GM21737 (cell line): ENCODE measurements at regions not wholly inside any gene's neighbourhood (a gene's known extent, or its start where the extent isn't known, plus 50 kb on each side); places are given as distances from the start of the nearest gene placed in this dataset.

Experiments used
- ATAC-seq: cut with Tn5 transposase; IDR thresholded peaks from one replicate; pipeline ENCODE4 v1.9.1; 2021; ENCODE audit warnings: mild to moderate bottlenecking, moderate library complexity; ENCODE audit not compliant: unreplicated experiment

GRCh38 chr2:22990246-22990645 lies 394.7 kb upstream of the KLHL29 start:
- no peak for ATAC-seq

GRCh38 chr2:22991844-22992243 lies 393.1 kb upstream of the KLHL29 start:
- ATAC-seq, result no peak

GRCh38 chr2:22992441-22992840 lies 392.5 kb upstream of the KLHL29 start:
- ATAC-seq, result no peak

- ATAC-seq, result no peak
These were observed 391.7 kb upstream of the KLHL29 start for GRCh38 chr2:22993250-22993649.

- ATAC-seq, result no peak
These were observed 389.4 kb upstream of the KLHL29 start for GRCh38 chr2:22995576-22995975.

- ATAC-seq, result no peak
These were observed 388.1 kb upstream of the KLHL29 start for GRCh38 chr2:22996911-22997310.

GRCh38 chr2:22998359-22998758 lies 386.6 kb upstream of the KLHL29 start:
- no peak for ATAC-seq

- no peak for ATAC-seq
These were observed 385.0 kb upstream of the KLHL29 start for GRCh38 chr2:22999951-23000350.

GRCh38 chr2:23002234-23002633 lies 382.7 kb upstream of the KLHL29 start:
- no peak for ATAC-seq

GRCh38 chr2:23005469-23005868 lies 379.5 kb upstream of the KLHL29 start:
- no peak for ATAC-seq

GRCh38 chr2:23007631-23008235 lies 377.2 kb upstream of the KLHL29 start:
- ATAC-seq, result no peak

- ATAC-seq, result no peak
These were observed 376.5 kb upstream of the KLHL29 start for GRCh38 chr2:23008440-23008839.

- no peak for ATAC-seq
These were observed 376.0 kb upstream of the KLHL29 start for GRCh38 chr2:23008951-23009350.

- ATAC-seq, result no peak
These were observed 375.3 kb upstream of the KLHL29 start for GRCh38 chr2:23009545-23010149.

- ATAC-seq, result no peak
These were observed 372.5 kb upstream of the KLHL29 start for GRCh38 chr2:23012499-23012898.

GRCh38 chr2:23015651-23016200 lies 369.3 kb upstream of the KLHL29 start:
- no peak for ATAC-seq

GRCh38 chr2:23019476-23019875 lies 365.5 kb upstream of the KLHL29 start:
- ATAC-seq, result no peak

GRCh38 chr2:23020659-23021058 lies 364.3 kb upstream of the KLHL29 start:
- no peak for ATAC-seq

GRCh38 chr2:23021311-23022120 lies 363.5 kb upstream of the KLHL29 start:
- no peak for ATAC-seq

- ATAC-seq, result no peak
These were observed 361.3 kb upstream of the KLHL29 start for GRCh38 chr2:23023722-23024121.

GRCh38 chr2:23026671-23027070 lies 358.3 kb upstream of the KLHL29 start:
- ATAC-seq, result no peak

GRCh38 chr2:23027396-23027795 lies 357.6 kb upstream of the KLHL29 start:
- ATAC-seq, result no peak
